ENCODE measurements at regions not wholly inside any gene's neighbourhood (a gene's known extent, or its start where the extent isn't known, plus 50 kb on each side); places are given as distances from the start of the nearest gene placed in this dataset.

GRCh38 chr5:163033656-163034055, 403.7 kb upstream of the CCNG1 start:
- ATAC-seq = no peak
- Mint-ChIP-seq H3K4me3 (no peak overlapping the region), H3K36me3 (no peaks in the 10 kb centered on the region), H3K27ac (no peak overlapping the region), H3K27me3 (ENCODE audit: low read depth in 2 of 2) (no peaks in the 10 kb centered on the region), H3K9me3 (peaks cover 16 to 26% of the 10 kb centered on the region in 2 donors), H3K4me1 (no peaks in the 10 kb centered on the region)
- Histone ChIP-seq H3K36me3 (ENCODE audit: control insufficient read depth, insufficient read depth, low read length) (no peaks in the 10 kb centered on the region), H3K27ac (ENCODE audit: low read length) (no peak overlapping the region), H3K27me3 (ENCODE audit: control insufficient read depth, insufficient read depth, low read length) (no peaks in the 10 kb centered on the region), H3K9me3 (ENCODE audit: control insufficient read depth, insufficient read depth, low read length) (peaks cover 2% of the 10 kb centered on the region), H3K4me1 (ENCODE audit: control insufficient read depth, insufficient read depth, low read length) (no peaks in the 10 kb centered on the region), H3K4me3 (ENCODE audit: low read length) (no peak overlapping the region)
- intact Hi-C loops (cut with micrococcal nuclease) = no loop called here
- no peak for TF ChIP-seq CTCF (IDR thresholded peaks at IDR 0.05)
- 50% methylated on average over 2 of the region's 3 CpGs for WGBS (ENCODE audit: insufficient coverage)
- DNase-seq = peak in 1 of 2 donors; percentile 1

- DNase-seq (no peak), ATAC-seq (no peak)
- no peaks in the 10 kb centered on the region for H3K27me3 Mint-ChIP-seq (ENCODE audit: low read depth in 2 of 2)
- no peak for TF ChIP-seq CTCF (IDR thresholded peaks at IDR 0.05)
- H3K27ac Mint-ChIP-seq = no peak overlapping the region
- no peak overlapping the region for H3K4me3 Mint-ChIP-seq
- H3K9me3 Mint-ChIP-seq = peaks cover 13 to 22% of the 10 kb centered on the region in 2 donors
- intact Hi-C loops (cut with micrococcal nuclease) = no loop called here
- Histone ChIP-seq H3K4me1 (ENCODE audit: control insufficient read depth, insufficient read depth, low read length) (no peaks in the 10 kb centered on the region), H3K4me3 (ENCODE audit: low read length) (no peak overlapping the region), H3K9me3 (ENCODE audit: control insufficient read depth, insufficient read depth, low read length) (peaks cover 8% of the 10 kb centered on the region), H3K36me3 (ENCODE audit: control insufficient read depth, insufficient read depth, low read length) (no peaks in the 10 kb centered on the region), H3K27me3 (ENCODE audit: control insufficient read depth, insufficient read depth, low read length) (no peaks in the 10 kb centered on the region), H3K27ac (ENCODE audit: low read length) (no peak overlapping the region)
- H3K36me3 Mint-ChIP-seq = no peaks in the 10 kb centered on the region
- H3K4me1 Mint-ChIP-seq = no peaks in the 10 kb centered on the region
- WGBS (ENCODE audit: insufficient coverage) = 27% methylated on average over 1 of the region's 1 CpG
These were observed 396.1 kb upstream of the CCNG1 start for GRCh38 chr5:163041254-163041653.

GRCh38 chr5:163079618-163080017, 357.8 kb upstream of the CCNG1 start:
- no peaks in the 10 kb centered on the region for H3K27me3 Mint-ChIP-seq (ENCODE audit: low read depth in 2 of 2)
- H3K4me3 ChIP-seq (ENCODE audit: low read length) = no peak overlapping the region
- 71% methylated on average over 1 of the region's 3 CpGs for WGBS (ENCODE audit: insufficient coverage)
- no peaks in the 10 kb centered on the region for H3K9me3 ChIP-seq (ENCODE audit: control insufficient read depth, insufficient read depth, low read length)
- intact Hi-C loops (cut with micrococcal nuclease) = no loop called here
- DNase-seq (no peak), ATAC-seq (no peak)
- no peaks in the 10 kb centered on the region for H3K4me1 Mint-ChIP-seq
- peaks cover 6% of the 10 kb centered on the region for H3K36me3 Mint-ChIP-seq
- TF ChIP-seq CTCF (IDR thresholded peaks at IDR 0.05) = no peak
- H3K36me3 ChIP-seq (ENCODE audit: control insufficient read depth, insufficient read depth, low read length) = no peaks in the 10 kb centered on the region
- H3K4me1 ChIP-seq (ENCODE audit: control insufficient read depth, insufficient read depth, low read length) = no peaks in the 10 kb centered on the region
- H3K27ac Mint-ChIP-seq = no peak overlapping the region
- H3K27ac ChIP-seq (ENCODE audit: low read length) = no peak overlapping the region
- no peak overlapping the region for H3K4me3 Mint-ChIP-seq
- no peaks in the 10 kb centered on the region for H3K27me3 ChIP-seq (ENCODE audit: control insufficient read depth, insufficient read depth, low read length)
- peaks cover 28 to 31% of the 10 kb centered on the region in 2 donors for H3K9me3 Mint-ChIP-seq

GRCh38 chr5:163089230-163089629, 348.2 kb upstream of the CCNG1 start:
- Histone ChIP-seq H3K27ac (ENCODE audit: low read length) (no peak overlapping the region), H3K4me1 (ENCODE audit: control insufficient read depth, insufficient read depth, low read length) (no peaks in the 10 kb centered on the region), H3K9me3 (ENCODE audit: control insufficient read depth, insufficient read depth, low read length) (peaks cover 3% of the 10 kb centered on the region), H3K27me3 (ENCODE audit: control insufficient read depth, insufficient read depth, low read length) (no peaks in the 10 kb centered on the region), H3K4me3 (ENCODE audit: low read length) (no peak overlapping the region), H3K36me3 (ENCODE audit: control insufficient read depth, insufficient read depth, low read length) (no peaks in the 10 kb centered on the region)
- Mint-ChIP-seq H3K4me3 (no peak overlapping the region), H3K27ac (no peak overlapping the region), H3K9me3 (peaks cover 13% of the 10 kb centered on the region in 2 donors), H3K4me1 (no peaks in the 10 kb centered on the region), H3K27me3 (ENCODE audit: low read depth in 2 of 2) (no peaks in the 10 kb centered on the region), H3K36me3 (no peaks in the 10 kb centered on the region)
- DNase-seq (no peak), ATAC-seq (no peak)
- intact Hi-C loops (cut with micrococcal nuclease) = no loop called here
- TF ChIP-seq CTCF (IDR thresholded peaks at IDR 0.05) = no peak
- 26% methylated on average over 1 of the region's 1 CpG for WGBS (ENCODE audit: insufficient coverage)

All from natural killer cell (primary cell).